ENCODE measurements at regions not wholly inside any gene's neighbourhood (a gene's known extent, or its start where the extent isn't known, plus 50 kb on each side); places are given as distances from the start of the nearest gene placed in this dataset.

- H3K4me3 ChIP-seq, result no peak overlapping the region
- DNase-seq, result no peak
- H3K36me3 ChIP-seq, result no peaks in the 10 kb centered on the region
- intact Hi-C loops (cut with DNase I), result no loop called here
- TF ChIP-seq, protein P1, sequence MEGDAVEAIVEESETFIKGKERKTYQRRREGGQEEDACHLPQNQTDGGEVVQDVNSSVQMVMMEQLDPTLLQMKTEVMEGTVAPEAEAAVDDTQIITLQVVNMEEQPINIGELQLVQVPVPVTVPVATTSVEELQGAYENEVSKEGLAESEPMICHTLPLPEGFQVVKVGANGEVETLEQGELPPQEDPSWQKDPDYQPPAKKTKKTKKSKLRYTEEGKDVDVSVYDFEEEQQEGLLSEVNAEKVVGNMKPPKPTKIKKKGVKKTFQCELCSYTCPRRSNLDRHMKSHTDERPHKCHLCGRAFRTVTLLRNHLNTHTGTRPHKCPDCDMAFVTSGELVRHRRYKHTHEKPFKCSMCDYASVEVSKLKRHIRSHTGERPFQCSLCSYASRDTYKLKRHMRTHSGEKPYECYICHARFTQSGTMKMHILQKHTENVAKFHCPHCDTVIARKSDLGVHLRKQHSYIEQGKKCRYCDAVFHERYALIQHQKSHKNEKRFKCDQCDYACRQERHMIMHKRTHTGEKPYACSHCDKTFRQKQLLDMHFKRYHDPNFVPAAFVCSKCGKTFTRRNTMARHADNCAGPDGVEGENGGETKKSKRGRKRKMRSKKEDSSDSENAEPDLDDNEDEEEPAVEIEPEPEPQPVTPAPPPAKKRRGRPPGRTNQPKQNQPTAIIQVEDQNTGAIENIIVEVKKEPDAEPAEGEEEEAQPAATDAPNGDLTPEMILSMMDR (IDR thresholded peaks at IDR 0.05), result no peak
- no peak for TF ChIP-seq POLR2AphosphoS5 (IDR thresholded peaks at IDR 0.05)
- no peak for TF ChIP-seq POLR2A (IDR thresholded peaks at IDR 0.05)
- no peak for TF ChIP-seq EP300 (IDR thresholded peaks at IDR 0.05)
- H3K9me3 ChIP-seq, result no peaks in the 10 kb centered on the region
- no peaks in the 10 kb centered on the region for H3K27me3 ChIP-seq
- H3K27ac ChIP-seq, result no peak overlapping the region
- 88 to 89% methylated on average over 5 of the region's 5 CpGs for WGBS, 2 donors
- no peaks in the 10 kb centered on the region for H3K4me1 ChIP-seq
Observed at GRCh38 chr4:155122382-155122781, 86.1 kb upstream of the NPY2R start.

DNA sequence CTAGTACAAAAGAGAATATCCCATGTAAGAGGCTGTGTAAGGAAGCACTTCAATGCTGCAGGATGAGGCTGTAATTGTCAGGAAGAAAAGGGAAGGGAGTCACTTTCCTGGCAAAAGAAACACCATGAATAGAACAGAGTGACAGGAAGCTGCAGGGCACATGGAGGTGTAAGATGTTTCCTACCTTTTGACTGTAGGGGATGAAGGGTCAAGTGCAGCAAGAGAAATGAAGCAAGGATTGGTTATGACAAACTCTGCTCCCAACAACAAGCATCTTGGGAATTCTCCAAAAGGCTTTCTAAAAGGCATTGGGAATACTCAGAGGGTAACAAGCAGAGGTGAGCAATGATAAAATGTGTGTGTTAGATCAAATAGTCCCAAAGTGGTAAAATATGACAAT is 74.3 kb upstream of the NPY2R start:
- Histone ChIP-seq H3K9me3 (no peaks in the 10 kb centered on the region), H3K27ac (no peak overlapping the region)
- TF ChIP-seq, protein P1 (IDR thresholded peaks at IDR 0.05), result no peak
- TF ChIP-seq POLR2AphosphoS5 (IDR thresholded peaks at IDR 0.05) (no peak), POLR2A (IDR thresholded peaks at IDR 0.05) (no peak), EP300 (IDR thresholded peaks at IDR 0.05) (no peak)

GRCh38 chr4:155140889-155141288 is 67.5 kb upstream of the NPY2R start:
- H3K27me3 ChIP-seq, result no peaks in the 10 kb centered on the region
- no peak for DNase-seq
- H3K9me3 ChIP-seq, result no peaks in the 10 kb centered on the region
- no peaks in the 10 kb centered on the region for H3K4me1 ChIP-seq
- intact Hi-C loops (cut with DNase I), result no loop called here
- no peak for TF ChIP-seq POLR2AphosphoS5 (IDR thresholded peaks at IDR 0.05)
- no peak for TF ChIP-seq POLR2A (IDR thresholded peaks at IDR 0.05)
- H3K27ac ChIP-seq, result no peak overlapping the region
- no peaks in the 10 kb centered on the region for H3K36me3 ChIP-seq
- 88% methylated on average over 5 of the region's 5 CpGs for WGBS, 2 donors
- H3K4me3 ChIP-seq, result no peak overlapping the region

More for the DNA sequence above, 74.3 kb upstream of the NPY2R start:
- Histone ChIP-seq H3K4me3 (no peak overlapping the region), H3K27me3 (no peaks in the 10 kb centered on the region), H3K36me3 (no peaks in the 10 kb centered on the region), H3K4me1 (no peaks in the 10 kb centered on the region)
- intact Hi-C loops (cut with DNase I), result no loop called here
- DNase-seq, result no peak

DNA sequence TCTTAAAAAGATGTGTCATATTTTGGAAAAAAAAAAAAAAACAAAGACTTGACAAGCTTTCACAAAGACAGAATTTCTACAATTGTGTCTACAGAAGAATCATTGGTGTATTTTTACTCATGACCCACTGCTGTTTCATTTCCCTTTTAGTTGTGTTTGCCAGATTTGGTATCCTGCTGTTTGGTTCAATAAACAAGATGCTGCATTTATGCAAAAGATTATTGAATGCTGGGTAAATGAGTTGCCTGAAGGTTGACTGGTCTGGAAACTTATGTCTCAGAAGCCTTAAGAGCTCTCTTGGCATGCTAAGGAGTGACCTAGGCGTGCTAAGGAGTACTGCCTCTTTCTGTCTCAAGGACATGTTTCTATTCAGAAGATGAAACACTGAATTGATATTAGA is 64.9 kb upstream of the NPY2R start:
- DNase-seq, result no peak
- Histone ChIP-seq H3K4me3 (no peak overlapping the region), H3K9me3 (no peaks in the 10 kb centered on the region), H3K27me3 (no peaks in the 10 kb centered on the region), H3K27ac (no peak overlapping the region), H3K36me3 (no peaks in the 10 kb centered on the region), H3K4me1 (no peaks in the 10 kb centered on the region)
- intact Hi-C loops (cut with DNase I), result no loop called here
- WGBS, 2 donors, result 72 to 79% methylated on average over 1 of the region's 1 CpG
- TF ChIP-seq EP300 (IDR thresholded peaks at IDR 0.05) (no peak), POLR2A (IDR thresholded peaks at IDR 0.05) (no peak), POLR2AphosphoS5 (IDR thresholded peaks at IDR 0.05) (no peak)
- TF ChIP-seq, protein P1 (IDR thresholded peaks at IDR 0.05), result no peak
